Activated CD4-positive, alpha-beta T cell treated with anti-CD3 and anti-CD28 coated beads, Interleukin-2, Interleukin-6, amounts not matched to agents 100 ng/mL and 50 ng/mL, durations not matched to agents 16 hours and 8 hours (primary cell): ENCODE measurements at regions not wholly inside any gene's neighbourhood (a gene's known extent, or its start where the extent isn't known, plus 50 kb on each side); places are given as distances from the start of the nearest gene placed in this dataset.
A peak's percentile ranks its signal among the peaks of the same experiment; 100 is the strongest.

Experiments
- DNase-seq: peaks from one replicate; pipeline ENCODE4 v3.0.0-alpha.2; 2020

DNA sequence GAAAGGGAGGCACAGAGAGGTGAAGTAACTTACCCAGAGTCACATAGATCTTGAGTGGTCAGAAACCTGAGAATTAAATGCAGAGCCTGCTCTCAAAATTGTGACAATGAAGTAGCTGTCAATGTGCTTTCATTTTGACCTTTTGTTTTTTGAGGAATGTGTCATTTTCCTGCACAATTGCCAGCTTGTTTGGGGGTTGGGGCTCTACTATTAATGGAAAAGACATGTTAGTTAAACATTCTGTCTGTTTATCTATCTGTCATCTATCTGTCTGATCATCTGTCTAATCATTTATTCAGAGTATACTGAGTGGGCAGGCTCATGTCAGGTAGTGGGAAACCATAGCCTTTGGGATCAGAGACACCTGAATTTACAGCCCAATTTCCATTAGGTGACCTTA lies 428.4 kb downstream of the TSN start:
- DNase-seq, result no peak

DNA sequence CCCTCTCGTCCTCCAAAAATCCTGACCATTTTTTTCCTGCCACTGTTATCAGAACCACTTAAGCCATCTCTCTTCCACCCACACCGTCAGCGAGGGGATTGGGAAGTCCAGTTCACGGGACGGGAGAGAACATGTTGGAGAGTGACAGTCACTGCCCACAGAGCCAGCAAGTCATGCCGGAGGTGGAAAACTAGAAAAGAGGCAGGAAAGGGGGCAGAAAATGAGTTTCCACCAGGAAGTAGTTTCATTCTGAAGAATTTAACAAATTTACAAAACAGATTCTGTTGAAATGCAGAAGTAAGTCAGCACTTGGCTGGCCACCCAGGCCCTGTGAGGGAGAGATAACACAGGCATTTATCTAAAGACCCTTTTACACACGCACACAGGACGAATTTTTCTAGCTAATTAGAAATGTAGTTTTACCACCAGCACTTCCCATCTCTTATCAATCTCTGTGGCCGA lies 431.3 kb downstream of the TSN start:
- DNase-seq, result no peak

DNA sequence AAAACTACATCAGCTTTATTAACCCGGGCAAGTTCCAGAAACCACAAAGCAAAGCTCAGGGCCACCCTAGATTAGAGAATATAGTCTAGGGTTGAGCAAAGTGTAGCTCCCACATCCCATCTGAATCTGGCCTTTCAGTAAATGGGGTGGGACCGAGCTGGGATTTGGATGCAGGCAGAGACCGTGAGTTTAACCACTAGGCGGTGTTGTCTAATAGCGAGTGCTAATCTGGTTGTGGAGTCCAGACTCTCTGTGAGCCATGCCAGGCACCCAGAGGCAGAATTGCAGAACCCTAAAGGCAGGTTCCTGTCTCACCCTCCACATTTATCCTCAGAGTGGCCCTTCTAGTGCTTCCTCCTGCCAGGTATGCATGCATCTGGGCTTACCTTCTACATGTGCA lies 435.9 kb downstream of the TSN start:
- DNase-seq, result peak; percentile 5

DNA sequence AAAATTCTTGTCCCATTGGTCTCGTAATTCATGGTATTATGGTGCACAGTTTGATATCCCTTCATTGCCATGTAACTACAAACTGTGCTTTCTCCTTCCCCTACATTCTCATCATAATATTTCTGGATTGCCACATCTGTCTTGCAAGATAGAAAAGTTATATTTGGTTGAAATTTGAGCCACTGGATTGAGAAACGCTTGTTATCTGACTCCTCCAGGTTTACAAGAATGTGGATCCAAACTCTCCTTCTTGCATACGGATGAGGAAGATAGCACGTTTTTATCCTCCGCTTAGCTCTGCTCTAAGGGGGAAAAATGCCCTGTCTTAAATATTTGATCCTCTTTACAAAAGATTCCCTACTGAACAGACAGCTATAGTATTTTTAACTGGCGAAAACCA lies 438.2 kb downstream of the TSN start:
- no peak for DNase-seq

DNA sequence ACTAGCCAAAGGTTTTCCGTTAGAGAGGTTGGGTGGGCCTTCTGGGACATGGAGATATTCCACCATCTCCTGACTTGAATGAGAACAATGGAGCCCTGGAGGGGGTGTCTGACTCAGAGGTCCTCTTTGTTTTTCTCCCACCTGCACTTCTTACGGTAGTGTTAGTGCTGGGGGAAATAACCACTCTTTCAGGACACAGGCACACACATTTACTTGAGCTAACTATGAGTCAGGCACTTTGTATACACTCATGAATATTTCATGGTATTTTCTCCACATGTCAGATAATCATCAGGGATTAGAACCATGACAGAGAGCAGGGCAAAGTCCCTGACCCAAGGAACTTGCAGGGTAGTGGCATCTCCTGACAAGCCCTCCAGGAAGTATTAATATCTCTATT lies 439.1 kb downstream of the TSN start:
- no peak for DNase-seq

DNA sequence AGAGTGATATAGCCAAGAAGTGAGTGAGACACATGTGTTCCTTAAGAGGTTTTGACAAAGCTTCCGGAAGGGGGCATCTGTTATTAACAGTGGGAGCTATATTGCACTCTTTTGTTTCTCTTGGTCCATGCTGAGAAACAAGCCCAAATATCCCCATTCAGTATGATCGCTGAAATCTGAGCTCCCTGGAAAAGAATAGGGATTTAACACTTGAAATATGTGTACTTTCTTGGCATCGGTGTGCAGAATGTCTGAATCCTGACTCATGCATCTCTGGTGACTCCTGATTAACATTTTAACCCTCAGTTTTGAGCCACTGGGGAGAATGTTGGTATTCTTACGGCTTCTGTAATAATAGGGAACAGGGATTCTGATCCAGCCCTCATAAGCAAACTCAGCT lies 448.1 kb downstream of the TSN start:
- DNase-seq, result no peak

DNA sequence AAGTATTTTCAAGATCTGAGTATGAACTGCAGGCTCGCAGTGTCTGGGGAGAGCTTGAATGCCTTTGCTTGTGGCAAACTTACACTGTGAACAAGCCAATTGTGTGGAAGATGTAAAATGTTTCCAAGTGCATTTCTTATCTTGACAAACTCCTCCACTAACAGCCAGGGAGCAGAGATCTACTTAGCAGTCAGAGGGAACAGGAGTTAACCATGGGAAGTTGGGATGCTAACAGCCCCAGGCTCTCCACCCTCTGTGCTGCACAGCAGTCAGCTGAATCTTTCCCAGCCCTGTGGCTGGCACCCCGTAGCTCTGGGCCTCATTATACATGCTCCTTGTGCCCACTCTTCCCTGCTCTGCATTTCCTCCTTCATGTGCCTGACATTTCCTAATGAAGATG lies 450.2 kb downstream of the TSN start:
- DNase-seq, result no peak

DNA sequence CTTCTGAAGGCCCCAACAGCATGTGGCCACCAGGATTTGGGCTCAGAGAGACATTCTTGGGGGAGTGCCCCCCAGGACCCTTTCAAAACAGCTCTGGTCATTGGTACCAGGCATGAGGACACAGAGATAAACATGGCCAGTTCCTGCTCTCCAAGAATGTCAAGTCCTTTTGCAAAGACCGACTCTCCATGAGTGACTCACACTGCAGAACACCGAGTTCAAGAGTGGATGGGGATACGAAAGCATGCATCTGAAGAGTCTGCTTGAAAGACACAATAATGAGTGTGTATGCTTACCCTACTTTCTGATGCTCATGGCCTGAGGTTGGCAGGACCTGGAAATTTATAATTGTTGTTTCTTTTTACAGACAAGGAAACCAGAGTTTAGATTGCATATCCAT lies 450.6 kb downstream of the TSN start:
- DNase-seq, result no peak

DNA sequence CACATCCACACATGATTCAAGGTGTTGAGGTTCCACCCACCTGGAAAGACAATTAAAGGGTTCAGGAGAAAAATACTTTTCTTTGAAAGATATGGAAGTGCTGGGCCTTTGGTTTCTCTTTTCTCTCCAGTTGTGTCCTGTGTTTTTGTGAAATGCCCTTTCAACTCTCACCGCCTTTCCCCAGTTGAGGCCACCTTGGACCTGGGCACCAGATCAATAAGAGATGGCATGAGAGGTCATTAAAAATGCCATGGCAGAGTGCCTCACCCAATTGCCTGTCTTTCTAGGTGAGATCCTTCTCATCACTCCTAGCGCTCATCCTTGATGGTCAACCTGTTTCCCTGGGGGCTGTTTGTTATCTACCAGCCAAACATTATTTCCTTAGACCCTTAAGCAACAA lies 453.9 kb downstream of the TSN start:
- no peak for DNase-seq

DNA sequence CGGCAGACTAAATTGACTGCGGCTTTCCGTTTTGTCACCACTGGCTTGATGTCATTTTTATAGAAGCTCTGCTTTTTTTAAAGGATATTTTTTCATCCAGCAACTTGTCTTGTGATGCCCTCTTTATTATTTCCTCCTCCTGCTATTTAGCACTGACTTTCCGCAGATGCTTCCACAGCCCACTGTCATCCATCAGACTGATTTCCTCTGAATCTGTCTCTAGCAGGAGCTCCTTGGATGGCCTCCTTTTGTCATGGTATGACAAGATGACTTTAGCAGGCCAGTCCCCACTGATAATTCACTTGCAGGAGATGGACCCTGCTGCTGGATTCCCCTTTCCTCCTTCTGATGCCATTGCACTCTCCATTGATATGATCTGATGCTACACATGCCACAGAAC lies 454.6 kb downstream of the TSN start:
- DNase-seq, result no peak

DNA sequence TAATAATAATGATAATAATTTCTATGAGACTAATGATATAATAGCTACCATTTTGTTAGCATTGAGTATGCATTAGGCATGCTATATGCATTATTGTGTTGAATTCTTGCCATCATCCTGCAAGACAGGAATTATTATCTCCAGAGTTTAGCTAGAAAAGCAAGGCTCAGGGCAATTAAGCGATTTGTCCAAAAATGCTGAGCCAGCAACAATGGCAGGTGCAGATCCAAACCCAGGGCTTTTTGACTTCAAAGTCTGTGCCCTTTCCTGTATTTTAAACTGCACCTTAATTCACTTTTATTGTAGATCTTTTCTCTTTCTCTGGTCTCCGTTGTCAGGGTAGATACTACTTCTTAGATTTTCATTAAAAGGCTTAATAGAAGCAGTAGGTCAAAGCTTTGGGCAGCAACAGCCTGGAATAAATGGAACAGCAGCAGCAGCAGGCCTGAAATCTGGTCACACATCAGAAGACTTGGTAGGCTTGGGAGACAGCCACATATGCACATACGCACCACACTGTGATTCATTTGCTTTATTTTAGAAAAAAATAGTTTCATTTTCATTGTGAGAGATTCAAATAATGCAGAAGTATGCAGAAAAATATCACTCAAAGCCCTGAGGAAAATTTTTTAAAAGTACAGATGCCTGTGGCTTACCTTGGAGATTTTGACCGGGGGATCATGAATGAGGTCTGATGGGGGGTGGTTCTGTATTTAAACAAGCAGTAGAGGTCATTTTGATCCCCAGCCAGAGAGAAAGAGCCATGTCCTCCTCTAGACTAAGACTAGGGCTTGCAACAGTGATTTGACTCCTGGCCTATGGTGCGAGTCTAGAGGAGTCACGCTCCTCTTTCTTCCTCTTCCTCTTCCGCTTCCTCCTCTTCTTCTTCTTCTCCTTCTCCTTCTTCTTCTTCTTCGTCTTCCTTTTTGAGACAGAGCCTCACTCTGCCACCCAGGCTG lies 455.7 kb downstream of the TSN start:
- DNase-seq, result no peak

DNA sequence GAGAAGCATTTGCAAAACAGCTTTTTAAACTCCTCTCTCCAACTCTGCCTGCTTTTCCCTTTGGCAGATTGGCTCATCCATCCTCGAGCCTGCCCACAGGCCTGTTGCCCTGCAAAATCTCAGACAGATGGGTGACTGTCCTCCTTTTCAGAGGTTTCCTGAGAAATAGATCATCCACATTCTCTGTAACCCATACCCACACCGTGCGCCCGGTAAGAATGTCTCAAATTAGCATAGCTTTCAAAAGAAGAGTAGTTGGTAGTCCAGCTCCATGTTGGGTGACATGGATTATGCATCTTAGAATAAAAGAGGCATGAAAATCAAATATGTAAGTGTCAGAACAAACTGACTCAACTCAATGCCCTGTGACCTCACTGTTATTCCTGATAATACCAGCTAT lies 457.9 kb downstream of the TSN start:
- DNase-seq, result no peak

DNA sequence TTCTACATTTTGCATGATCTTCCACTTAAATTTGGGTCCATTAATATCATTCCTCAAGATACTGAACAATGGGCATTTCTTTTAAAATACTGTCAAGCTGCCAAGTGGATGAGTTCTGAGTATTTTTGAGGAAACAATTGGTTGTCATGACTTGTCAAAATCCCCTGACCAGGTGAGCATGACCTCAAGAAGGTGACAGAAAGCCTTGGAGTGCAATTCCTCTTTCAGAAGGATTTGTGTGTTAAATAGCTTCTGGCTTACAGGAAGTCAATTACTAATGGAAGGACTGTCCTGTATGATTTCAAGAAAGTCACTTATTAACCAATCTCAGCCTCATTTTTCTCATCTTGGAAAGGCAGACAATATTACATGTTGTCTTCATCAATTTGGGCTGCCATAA lies 460.6 kb downstream of the TSN start:
- DNase-seq, result no peak

DNA sequence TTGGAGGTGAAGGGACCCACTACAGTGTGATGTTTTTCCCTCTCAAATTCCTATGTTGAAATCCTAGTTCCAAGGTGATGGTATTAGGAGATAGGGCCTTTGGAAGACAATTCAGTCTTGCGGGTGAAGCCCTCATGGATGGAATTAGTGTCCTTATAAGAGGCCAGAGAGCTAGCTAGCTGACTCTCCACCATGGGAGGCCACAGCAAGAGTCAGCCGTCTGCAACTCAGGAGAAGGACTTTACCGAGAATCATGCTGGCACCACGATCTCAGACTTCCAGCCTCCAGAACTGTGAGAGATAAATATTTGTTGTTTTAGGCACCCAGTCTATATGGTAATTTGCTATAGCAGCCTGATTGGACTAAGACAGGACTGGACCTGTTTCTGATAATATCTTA lies 461.4 kb downstream of the TSN start:
- no peak for DNase-seq

DNA sequence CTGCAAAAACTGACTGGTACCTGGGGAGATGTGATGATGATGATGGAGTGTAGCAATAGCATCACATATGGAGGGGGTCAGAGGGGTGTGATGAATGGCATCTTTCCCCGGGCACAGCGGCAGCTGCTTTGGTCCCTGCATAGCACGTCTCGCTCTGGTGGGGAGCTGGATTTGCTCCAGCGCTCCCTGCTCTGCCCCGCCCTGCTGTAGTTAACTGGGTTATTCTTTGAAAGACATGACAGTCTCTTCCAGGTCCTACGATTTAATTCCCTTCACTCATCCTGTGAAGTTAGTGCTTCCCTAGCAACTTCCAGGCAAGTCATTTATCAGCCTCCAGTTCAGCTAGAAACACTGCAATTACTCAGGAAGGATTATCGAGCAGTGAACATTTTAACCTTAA lies 463.1 kb downstream of the TSN start:
- DNase-seq, result no peak

DNA sequence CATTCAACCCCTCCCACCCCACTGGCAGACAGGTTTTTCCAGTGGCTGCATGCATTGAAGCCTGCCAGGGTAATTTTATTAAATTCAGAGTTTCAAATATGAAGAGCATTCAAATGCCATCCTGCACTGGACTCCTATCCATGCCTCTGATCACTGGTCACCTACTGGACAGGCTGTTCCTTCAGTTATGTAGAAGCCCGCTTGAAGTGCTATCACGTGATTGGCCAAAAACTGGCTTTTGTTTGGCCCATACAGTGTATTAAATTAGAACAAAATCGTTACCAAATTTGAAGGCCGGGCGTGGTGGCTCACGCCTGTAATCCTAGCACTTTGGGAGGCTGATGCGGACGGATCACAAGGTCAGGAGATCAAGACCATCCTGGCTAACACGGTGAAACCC lies 464.1 kb downstream of the TSN start:
- no peak for DNase-seq

DNA sequence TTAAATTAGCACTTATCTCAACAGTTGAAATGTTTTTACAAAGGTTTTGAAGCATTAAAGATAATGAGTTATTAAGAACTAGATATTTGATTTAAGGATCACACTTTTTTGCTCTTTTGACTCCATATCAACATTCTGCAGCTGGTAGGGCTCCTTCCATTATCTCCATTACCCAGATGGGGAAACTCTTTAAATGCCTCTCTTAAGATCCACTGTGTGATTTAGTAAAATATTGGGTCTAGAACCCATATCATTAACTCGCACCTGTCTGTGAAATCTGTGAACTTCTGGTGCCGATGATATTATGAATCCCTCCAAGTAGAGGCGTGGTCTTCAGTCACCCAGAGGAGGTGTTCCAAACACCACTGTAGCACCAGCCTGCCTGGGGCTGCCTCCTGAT lies 466.2 kb downstream of the TSN start:
- DNase-seq, result no peak

DNA sequence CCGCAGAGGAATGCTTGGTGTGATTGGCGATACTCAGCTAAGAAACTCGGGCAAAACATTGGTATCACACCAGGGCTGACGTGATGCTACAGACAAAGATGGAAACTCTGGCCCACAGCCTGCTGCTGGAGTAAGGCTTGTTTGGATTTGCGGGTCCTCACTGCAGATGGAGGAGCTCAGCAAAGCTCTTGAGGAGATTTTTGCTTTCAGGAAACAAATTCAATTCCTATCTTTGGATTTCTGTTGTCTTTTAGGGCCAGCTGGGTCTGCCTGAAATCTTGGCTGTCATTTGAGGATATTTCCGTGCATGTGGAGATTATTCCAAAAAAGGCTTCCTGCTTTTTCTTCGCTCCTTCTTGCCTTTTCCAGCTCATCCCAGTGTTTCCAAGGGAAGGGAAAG lies 475.8 kb downstream of the TSN start:
- no peak for DNase-seq

DNA sequence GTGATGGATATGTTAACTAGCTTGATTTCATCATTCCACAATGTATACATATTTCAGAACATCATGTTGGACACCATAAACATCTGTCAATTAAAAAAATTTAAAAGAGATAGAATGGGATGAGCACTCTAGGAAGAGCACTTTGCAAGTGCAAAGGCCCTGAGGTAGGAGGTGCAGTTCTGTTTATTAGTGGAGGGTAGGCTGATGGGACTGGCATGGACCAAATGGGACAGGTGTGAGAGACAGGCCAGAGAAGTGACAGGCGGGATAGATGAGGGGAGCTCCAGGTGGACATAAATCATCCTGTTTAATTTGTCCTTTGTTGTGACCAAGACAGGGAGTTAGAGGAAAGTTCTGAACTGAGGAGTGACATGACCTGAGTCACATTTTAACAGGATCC lies 477.9 kb downstream of the TSN start:
- DNase-seq, result no peak

DNA sequence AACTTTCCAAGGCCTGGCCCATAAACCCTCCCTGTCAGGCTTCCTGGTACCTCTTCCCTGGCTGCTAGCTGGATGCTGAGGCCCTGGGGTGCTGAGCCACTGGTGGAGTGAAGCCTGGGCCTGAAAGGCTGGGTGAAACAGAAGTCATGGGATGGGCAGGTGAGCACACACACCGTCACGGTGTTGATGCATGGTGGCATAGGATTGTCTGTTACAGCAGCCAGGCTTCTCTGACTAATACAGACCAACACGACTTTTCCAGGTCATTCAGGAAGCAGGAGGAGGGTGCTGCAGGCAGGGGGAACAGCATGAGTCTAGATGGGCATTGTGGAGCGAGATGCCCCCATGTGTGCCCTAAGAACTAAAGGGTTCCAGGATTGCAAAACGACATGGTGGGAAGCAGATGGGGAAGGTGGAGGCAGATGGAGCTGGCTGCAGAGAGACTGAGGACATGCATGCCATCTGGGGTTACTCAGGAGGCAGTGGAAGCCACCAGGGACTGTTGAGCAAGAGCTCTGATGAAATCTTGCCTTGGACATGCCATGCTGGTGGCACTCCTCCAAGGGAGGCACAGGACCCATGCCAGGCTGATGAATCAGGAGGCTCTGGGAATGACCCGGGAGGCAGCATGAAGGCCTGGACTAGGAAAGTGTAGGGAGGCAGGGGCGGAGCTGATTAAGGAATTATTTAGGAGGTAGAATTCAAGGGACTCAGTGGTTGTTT lies 480.9 kb downstream of the TSN start:
- no peak for DNase-seq

DNA sequence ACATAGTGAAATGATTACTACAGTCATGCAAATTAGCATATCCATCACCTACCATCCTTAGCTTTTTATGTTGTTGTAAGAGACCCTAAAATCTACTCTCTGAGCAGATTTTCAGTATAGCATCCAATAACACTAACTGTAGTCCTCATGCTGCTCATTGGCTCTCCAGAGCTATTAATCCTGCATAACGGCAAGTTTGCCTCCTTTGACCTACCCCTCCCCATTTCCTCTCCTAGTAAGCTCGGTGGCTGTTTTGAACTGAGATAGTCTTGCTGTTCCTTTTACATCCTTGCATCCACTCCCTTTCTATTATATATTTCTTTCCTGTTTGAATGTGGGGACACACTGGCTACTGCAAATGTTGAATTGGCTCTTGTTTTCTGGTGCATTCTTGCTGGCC lies 481.5 kb downstream of the TSN start:
- DNase-seq, result no peak

DNA sequence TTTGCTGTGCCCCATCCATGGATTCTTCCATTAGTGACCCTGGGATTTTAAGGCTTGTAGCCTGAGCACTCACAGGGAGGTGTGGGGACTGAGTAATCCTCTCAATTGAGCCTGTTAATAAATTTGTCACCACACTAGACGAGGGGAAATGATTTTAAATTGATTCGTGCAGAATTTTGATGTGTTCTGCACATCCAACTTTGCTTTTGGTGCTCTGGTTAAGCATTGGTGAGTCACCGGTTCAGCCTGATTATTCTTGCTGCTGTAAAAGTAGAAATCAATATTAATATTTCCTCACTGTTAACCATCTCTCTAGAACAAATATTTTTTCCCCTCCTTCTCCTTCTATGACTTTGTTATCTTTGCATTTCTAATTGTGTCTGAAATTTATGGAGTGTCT lies 482.0 kb downstream of the TSN start:
- DNase-seq, result no peak

DNA sequence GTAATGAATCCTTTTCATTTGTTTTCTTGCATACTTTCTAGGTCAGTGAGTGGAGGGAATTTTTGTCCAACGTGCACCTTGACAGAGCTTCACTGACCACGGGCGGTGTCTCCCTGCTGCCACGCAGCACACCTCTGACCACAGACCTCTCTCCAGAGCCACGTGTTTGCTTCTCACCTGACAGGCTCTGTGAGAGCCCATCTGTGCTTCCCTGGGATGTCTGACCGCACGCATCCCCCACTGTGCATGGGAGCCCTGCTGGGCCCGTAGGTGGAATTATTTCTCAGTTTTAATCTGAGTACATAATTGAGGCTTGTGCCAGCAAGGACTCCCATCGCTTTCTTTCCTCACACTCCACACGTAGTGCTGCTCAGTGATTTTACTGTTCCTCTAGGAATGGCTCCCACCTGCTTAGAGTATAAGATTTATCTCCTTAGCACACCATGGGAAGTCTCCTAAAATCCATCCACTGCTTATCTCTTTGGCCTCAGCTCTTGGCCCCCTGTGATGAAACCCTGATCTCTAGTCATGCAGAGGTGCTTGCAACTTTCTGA lies 482.6 kb downstream of the TSN start:
- DNase-seq, result no peak

DNA sequence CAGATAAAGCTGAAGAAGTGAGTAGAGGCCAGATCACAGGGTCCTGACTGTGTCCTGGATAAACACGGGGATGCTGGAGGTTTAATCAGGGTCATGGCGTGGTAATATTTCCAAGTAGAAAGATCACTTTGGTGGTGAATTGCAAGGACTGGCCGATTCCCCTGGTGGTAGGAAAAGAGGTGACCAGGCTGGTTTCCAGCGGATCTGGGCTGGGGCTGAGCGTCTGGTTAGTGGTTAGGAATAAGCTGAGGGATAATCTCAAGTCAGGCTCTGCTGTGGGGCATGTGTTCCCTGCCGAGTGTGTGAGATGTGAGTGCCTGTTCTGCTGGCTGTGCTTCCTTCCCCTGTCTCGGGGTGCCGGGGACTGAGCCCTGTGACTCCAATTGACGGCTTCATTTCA lies 484.0 kb downstream of the TSN start:
- no peak for DNase-seq
